Caco-2 (cell line): ENCODE measurements at regions not wholly inside any gene's neighbourhood (a gene's known extent, or its start where the extent isn't known, plus 50 kb on each side); places are given as distances from the start of the nearest gene placed in this dataset.

Experiments
- BruUV-seq: library from RNA; stranded (reverse); fragments of 400-500 nt; replicated peaks from 2 replicates; lab custom pipeline; 2021; lab: Mats Ljungman, UMichigan
- CTCF ChIA-PET: fragments of 300-600 bp; sonication (Branson Sonifier 250); formaldehyde crosslinking; loops from one replicate; lab custom pipeline; 2022; ENCODE audit warnings: antibody characterized with exemption; lab: Charles Lee
- POLR2A ChIA-PET: fragments of 300-600 bp; sonication (Branson Sonifier 250); formaldehyde crosslinking; loops from one replicate; lab custom pipeline; 2022; ENCODE audit warnings: antibody characterized with exemption; lab: Charles Lee
- DNase-seq, 2 experiments: peaks; one replicate each; pipeline versions ENCODE4 v3.0.0 to v3.0.0-alpha.2; 2020 to 2022
- H3K27me3 ChIP-seq: replicated peaks from 2 replicates; pipeline ENCODE4 v1.6.0; 2011; ENCODE audit warnings: low read length; ENCODE audit not compliant: control insufficient read depth, insufficient read depth
- H3K36me3 ChIP-seq: 2 replicates; pipeline ENCODE4 v1.5.1; 2011; ENCODE audit warnings: low read length; ENCODE audit not compliant: control insufficient read depth, insufficient read depth
- H3K4me1 ChIP-seq: fragments of 250-450 bp; sonication (Bioruptor Pico); 2 replicates; pipeline ENCODE4 v1.5.1; 2020; ENCODE audit warnings: mild to moderate bottlenecking
- H3K4me3 ChIP-seq: 2 replicates; pipeline ENCODE4 v1.5.1; 2011; ENCODE audit warnings: low read depth, mild to moderate bottlenecking, control low read depth, low read length
- H3K9me3 ChIP-seq: fragments of 250-450 bp; sonication (Bioruptor Pico); 2 replicates; pipeline ENCODE4 v1.5.1; 2020; ENCODE audit warnings: mild to moderate bottlenecking, moderate library complexity
- H3K27ac Mint-ChIP-seq: one replicate; pipeline ENCODE4 v1.8.0; 2022; ENCODE audit warnings: mixed read lengths; ENCODE audit not compliant: unreplicated experiment
- H3K27me3 Mint-ChIP-seq: one replicate; pipeline ENCODE4 v1.8.0; 2022; ENCODE audit warnings: mixed read lengths; ENCODE audit not compliant: insufficient read depth, unreplicated experiment
- H3K36me3 Mint-ChIP-seq: one replicate; pipeline ENCODE4 v1.8.0; 2022; ENCODE audit warnings: mild to moderate bottlenecking, mixed read lengths; ENCODE audit not compliant: insufficient read depth, unreplicated experiment
- H3K4me1 Mint-ChIP-seq: one replicate; pipeline ENCODE4 v1.8.0; 2022; ENCODE audit warnings: low read depth, mixed read lengths; ENCODE audit not compliant: unreplicated experiment
- H3K4me3 Mint-ChIP-seq: one replicate; pipeline ENCODE4 v1.8.0; 2022; ENCODE audit warnings: mild to moderate bottlenecking, moderate library complexity, mixed read lengths; ENCODE audit not compliant: unreplicated experiment
- H3K9me3 Mint-ChIP-seq: one replicate; pipeline ENCODE4 v1.8.0; 2022; ENCODE audit warnings: mixed read lengths; ENCODE audit not compliant: unreplicated experiment
- intact Hi-C: fragments of 100-400 bp; cut with micrococcal nuclease; formaldehyde crosslinking; loops from one replicate; pipeline ENCODE4 v1.10.0; 2022; ENCODE audit not compliant: unreplicated experiment
- TF ChIP-seq, protein P1 (sequence below), 2 experiments: fragments of 200-600 bp in 1 of 2; IDR thresholded peaks; 1 replicate in 1 of 2; 2 replicates in 1 of 2; pipeline versions ENCODE4 v1.5.1 to v1.8.0; 2011 to 2022; ENCODE audit warnings: antibody characterized with exemption in 1 of 2, control low read depth in 1 of 2, inconsistent platforms in 1 of 2, low read depth in 1 of 2, low read length in 1 of 2, mild to moderate bottlenecking in 1 of 2, moderate library complexity in 1 of 2; ENCODE audit not compliant: insufficient read depth in 1 of 2, severe bottlenecking in 1 of 2, unreplicated experiment in 1 of 2

DNA sequence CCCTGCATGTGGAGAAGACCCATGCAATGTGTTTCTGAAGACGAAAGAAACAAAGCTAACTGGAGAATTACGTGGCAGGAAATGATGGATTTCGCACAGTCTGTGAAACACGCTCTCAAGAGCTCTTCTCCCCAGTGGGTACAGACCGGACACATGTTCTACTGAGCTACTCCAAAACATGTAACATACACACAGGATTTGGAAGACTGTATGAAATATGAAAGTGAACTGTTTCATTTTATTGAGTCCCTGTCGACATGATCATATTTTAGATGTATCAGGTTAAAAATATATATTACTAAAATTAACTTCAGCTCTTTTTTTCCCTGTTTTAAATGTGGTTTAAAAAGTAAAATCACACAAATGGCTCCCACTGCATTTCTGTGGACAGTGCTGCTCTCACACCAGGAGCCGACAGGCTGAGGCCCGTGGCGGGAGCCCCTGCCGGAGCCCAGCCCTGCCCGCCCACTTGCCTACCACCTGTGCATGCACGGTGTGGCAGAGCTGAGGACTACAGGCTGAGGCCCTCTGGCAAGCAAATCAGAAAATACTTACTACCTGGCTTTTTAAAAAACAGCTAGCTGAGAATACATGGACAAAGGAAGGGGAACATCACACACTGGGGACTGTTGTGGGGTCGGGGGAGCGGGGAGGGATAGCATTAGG is 58.9 kb upstream of the NXT1 start:
- Mint-ChIP-seq H3K9me3 (no peaks in the 10 kb centered on the region), H3K27me3 (no peaks in the 10 kb centered on the region), H3K36me3 (no peaks in the 10 kb centered on the region), H3K4me1 (peaks cover 26% of the 10 kb centered on the region), H3K4me3 (no peak overlapping the region), H3K27ac (no peak overlapping the region)
- no peak for DNase-seq
- H3K4me1 ChIP-seq: peaks cover 16% of the 10 kb centered on the region
- intact Hi-C loops: no loop called here
- no peak overlapping the region for H3K4me3 ChIP-seq
- H3K36me3 ChIP-seq: no peaks in the 10 kb centered on the region
- TF ChIP-seq, protein P1, sequence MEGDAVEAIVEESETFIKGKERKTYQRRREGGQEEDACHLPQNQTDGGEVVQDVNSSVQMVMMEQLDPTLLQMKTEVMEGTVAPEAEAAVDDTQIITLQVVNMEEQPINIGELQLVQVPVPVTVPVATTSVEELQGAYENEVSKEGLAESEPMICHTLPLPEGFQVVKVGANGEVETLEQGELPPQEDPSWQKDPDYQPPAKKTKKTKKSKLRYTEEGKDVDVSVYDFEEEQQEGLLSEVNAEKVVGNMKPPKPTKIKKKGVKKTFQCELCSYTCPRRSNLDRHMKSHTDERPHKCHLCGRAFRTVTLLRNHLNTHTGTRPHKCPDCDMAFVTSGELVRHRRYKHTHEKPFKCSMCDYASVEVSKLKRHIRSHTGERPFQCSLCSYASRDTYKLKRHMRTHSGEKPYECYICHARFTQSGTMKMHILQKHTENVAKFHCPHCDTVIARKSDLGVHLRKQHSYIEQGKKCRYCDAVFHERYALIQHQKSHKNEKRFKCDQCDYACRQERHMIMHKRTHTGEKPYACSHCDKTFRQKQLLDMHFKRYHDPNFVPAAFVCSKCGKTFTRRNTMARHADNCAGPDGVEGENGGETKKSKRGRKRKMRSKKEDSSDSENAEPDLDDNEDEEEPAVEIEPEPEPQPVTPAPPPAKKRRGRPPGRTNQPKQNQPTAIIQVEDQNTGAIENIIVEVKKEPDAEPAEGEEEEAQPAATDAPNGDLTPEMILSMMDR (IDR thresholded peaks at IDR 0.05; ENCODE audit: insufficient read depth in 1 of 2, low read depth in 1 of 2, low read length in 1 of 2, severe bottlenecking in 1 of 2, unreplicated experiment in 1 of 2): no peak
- no peaks in the 10 kb centered on the region for H3K9me3 ChIP-seq
- no peaks in the 10 kb centered on the region for H3K27me3 ChIP-seq
- ChIA-PET POLR2A (no interaction called here), CTCF (no interaction called here)
- no TSS peak for BruUV-seq

DNA sequence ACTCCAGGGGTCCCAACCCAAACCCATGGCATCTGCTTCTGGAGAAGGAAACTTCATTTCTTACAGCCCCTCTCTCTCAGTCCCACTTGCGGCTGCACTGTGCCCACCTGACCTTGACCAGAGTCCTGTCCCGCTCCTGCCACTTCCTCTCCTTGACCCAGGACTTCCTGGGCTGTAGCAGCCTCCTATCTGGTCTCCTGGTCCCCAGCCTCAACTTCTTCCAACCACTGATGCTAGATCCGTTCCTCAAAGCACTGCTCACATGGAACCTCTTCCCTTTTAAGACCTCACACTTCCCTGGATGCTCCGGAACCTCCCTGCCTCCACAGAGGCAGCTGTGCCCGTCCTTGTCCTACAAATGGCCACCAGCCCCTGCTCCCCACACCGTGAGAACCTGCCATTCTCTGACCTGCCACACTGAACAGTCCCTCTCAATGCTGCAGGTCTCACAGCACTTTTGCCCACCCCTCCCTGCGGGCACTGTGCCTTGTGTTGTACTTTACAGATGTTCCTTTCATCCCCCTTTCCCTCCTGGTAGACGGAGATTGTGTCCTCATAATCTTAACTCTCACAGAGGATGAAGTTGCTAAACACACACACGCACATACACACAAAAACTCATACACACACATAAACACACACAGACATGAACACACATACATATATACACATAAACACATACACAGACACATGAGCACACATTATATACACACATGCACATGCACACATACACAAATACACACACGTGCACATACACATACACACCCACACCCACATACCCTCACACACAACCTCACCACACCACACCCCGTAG is 59.6 kb upstream of the NXT1 start:
- CTCF ChIA-PET: interaction anchor here (1.0 kb wide), 1 partner anchor 50 kb away, joined by 3 read pairs; no protein-coding TSS in a partner anchor
- Mint-ChIP-seq H3K4me3 (no peak overlapping the region), H3K9me3 (no peaks in the 10 kb centered on the region), H3K4me1 (peaks cover 22% of the 10 kb centered on the region), H3K27me3 (no peaks in the 10 kb centered on the region), H3K36me3 (no peaks in the 10 kb centered on the region), H3K27ac (no peak overlapping the region)
- TF ChIP-seq, protein P1 (IDR thresholded peaks at IDR 0.05; ENCODE audit: insufficient read depth in 1 of 2, low read depth in 1 of 2, low read length in 1 of 2, severe bottlenecking in 1 of 2, unreplicated experiment in 1 of 2): no peak
- peaks cover 13% of the 10 kb centered on the region for H3K4me1 ChIP-seq
- POLR2A ChIA-PET: no interaction called here
- no peak for DNase-seq
- intact Hi-C loops: no loop called here
- no peaks in the 10 kb centered on the region for H3K27me3 ChIP-seq
- no peaks in the 10 kb centered on the region for H3K9me3 ChIP-seq
- no TSS peak for BruUV-seq
- H3K4me3 ChIP-seq: no peak overlapping the region
- no peaks in the 10 kb centered on the region for H3K36me3 ChIP-seq

DNA sequence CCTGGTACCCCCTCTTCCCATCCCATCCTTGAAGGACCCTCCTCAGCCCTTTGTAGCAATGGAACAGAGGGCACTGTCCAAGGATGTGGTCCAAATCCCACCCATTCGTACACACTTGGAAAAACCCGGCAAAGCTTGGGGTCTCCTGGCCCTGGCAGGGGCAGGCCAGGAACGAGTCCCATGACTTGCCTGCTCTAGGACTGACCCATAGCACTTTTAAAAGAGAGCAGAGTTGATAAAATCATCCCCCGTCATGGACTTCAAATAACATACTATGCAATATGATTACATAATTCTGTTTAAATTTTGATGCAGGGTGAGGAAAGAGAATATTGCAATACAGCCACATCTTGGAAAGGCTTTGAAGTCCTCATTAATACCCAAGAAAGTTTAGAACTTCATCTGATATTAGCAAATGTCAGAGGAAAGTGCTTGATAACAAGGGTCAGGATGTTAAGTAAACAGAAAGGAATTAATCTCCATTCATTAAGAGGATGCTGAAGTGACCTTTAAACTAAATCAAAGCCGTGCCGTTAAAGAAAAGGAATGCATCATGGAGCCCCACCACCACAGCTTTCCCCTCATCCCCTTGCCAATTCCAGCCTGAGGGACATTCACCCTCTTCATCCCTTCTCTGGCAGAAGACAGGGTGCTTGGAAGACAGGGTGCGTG is 60.7 kb upstream of the NXT1 start:
- Mint-ChIP-seq H3K4me1 (peaks cover 22% of the 10 kb centered on the region), H3K4me3 (no peak overlapping the region), H3K9me3 (no peaks in the 10 kb centered on the region), H3K36me3 (no peaks in the 10 kb centered on the region), H3K27me3 (no peaks in the 10 kb centered on the region), H3K27ac (no peak overlapping the region)
- H3K9me3 ChIP-seq: no peaks in the 10 kb centered on the region
- H3K4me3 ChIP-seq: no peak overlapping the region
- no TSS peak for BruUV-seq
- CTCF ChIA-PET: interaction anchor here (1.0 kb wide), 1 partner anchor 51 kb away, joined by 3 read pairs; no protein-coding TSS in a partner anchor
- no peak for DNase-seq
- no peaks in the 10 kb centered on the region for H3K27me3 ChIP-seq
- TF ChIP-seq, protein P1 (IDR thresholded peaks at IDR 0.05; ENCODE audit: insufficient read depth in 1 of 2, low read depth in 1 of 2, low read length in 1 of 2, severe bottlenecking in 1 of 2, unreplicated experiment in 1 of 2): no peak
- peaks cover 13% of the 10 kb centered on the region for H3K4me1 ChIP-seq
- H3K36me3 ChIP-seq: no peaks in the 10 kb centered on the region
- POLR2A ChIA-PET: no interaction called here
- intact Hi-C loops: no loop called here
